PC-3 (cell line): ENCODE measurements at regions not wholly inside any gene's neighbourhood (a gene's known extent, or its start where the extent isn't known, plus 50 kb on each side); places are given as distances from the start of the nearest gene placed in this dataset.

Experiments
- CTCF ChIP-seq: fragments of 300-600 bp; sonication (generic); conservative IDR thresholded peaks from 2 replicates; pipeline ENCODE4 v1.5.1; 2017; ENCODE audit warnings: antibody characterized with exemption, low read depth, mild to moderate bottlenecking, low read length
- EZH2 ChIP-seq: fragments of 300-600 bp; sonication (generic); IDR thresholded peaks from one replicate; pipeline ENCODE4 v1.6.1; 2017; ENCODE audit warnings: antibody characterized with exemption, mild to moderate bottlenecking, low read length; ENCODE audit not compliant: unreplicated experiment
- EZH2phosphoT487 ChIP-seq: fragments of 300-600 bp; sonication (generic); IDR thresholded peaks from 2 replicates; pipeline ENCODE4 v1.6.1; 2018; ENCODE audit warnings: mild to moderate bottlenecking, antibody characterized with exemption, low read length, borderline replicate concordance

- TF ChIP-seq CTCF (no peak), EZH2 (no peak), EZH2phosphoT487 (no peak)
Observed at GRCh38 chr7:57819491-57819981, 369.6 kb downstream of the ZNF716 start.
